ENCODE measurements at regions not wholly inside any gene's neighbourhood (a gene's known extent, or its start where the extent isn't known, plus 50 kb on each side); places are given as distances from the start of the nearest gene placed in this dataset.

DNA sequence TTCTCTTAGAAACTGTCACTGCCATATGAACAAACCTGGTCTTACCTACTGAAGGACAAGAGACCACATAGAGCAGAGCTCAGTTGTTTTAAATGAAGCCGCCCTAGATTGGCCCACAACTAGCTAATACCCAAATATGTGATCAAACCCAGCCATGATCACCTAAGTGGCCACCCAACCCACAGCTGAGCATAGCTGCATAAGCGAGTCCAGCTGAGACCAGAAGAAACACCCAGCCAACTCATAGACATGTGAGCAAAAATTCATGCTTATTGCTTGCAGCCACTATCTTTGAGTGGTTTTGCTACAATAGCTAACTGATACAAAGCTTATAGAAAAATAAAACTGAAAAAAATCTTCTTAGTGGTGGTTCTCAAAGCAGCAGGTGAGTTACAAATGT is 124.3 kb upstream of the CPNE4 start:
- CTCF ChIA-PET = no interaction called here
- Mint-ChIP-seq H3K4me3 (no peak overlapping the region), H3K9me3 (no peaks in the 10 kb centered on the region), H3K27me3 (peaks cover 3% of the 10 kb centered on the region), H3K36me3 (no peaks in the 10 kb centered on the region), H3K4me1 (no peaks in the 10 kb centered on the region), H3K27ac (no peak overlapping the region)
- no peak for DNase-seq

DNA sequence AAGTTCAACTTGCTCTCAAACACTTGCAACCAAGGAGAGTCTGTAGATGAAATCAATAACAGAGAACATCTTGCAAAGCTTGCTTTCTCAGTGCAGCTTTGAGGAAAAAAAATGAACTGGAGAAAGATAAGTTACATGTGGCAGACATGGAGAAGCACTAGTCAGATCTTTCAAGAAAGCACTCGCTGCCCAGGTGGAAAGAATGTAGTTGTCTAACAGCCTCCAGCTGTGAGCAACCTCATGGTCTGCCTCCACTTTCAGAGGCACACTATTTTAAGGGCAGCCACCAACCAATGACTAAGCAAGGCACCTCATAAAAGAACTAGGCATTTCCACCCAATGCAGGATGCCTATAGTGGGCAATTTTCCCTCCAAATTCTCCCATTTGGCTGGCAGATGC is 125.4 kb upstream of the CPNE4 start:
- Mint-ChIP-seq H3K27me3 (peaks cover 3% of the 10 kb centered on the region), H3K36me3 (no peaks in the 10 kb centered on the region), H3K27ac (no peak overlapping the region), H3K4me1 (no peaks in the 10 kb centered on the region), H3K4me3 (no peak overlapping the region), H3K9me3 (no peaks in the 10 kb centered on the region)
- no peak for DNase-seq
- CTCF ChIA-PET = no interaction called here

GRCh38 chr3:132161608-132162007 is 126.8 kb upstream of the CPNE4 start:
- H3K9me3 Mint-ChIP-seq = no peaks in the 10 kb centered on the region
- CTCF ChIA-PET = no interaction called here
- H3K27me3 Mint-ChIP-seq = no peaks in the 10 kb centered on the region
- no peak for DNase-seq
- H3K36me3 Mint-ChIP-seq = no peaks in the 10 kb centered on the region
- no peak overlapping the region for H3K27ac Mint-ChIP-seq
- no peaks in the 10 kb centered on the region for H3K4me1 Mint-ChIP-seq
- no peak overlapping the region for H3K4me3 Mint-ChIP-seq

DNA sequence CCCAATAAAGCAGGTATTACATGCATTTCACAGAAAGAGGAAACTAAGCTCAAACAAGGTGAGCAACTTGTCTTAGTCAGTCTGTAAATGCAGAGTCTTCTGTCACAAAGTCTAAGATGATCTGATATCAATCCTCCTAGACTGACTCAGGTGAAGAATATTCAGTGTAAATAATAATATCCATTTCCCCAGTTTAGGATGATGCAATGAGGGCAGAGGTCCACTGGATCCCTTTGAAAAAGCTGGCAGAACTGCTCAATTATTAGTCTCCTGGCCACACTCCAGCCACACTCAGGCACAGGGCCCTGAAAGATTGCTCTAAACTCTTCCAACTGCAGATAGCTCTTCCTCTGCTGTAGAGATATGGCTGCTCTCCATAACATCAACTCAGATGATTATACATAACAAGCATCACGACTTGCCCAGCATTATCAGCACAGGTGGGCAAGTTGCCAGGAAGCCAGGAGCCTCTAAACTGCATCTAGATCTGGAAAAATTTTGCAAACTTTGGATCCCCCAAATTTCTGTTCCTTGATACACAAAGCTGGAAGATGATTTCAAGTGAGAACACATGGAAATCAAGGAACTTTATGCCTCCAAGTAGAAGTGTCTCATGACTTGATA is 129.8 kb upstream of the CPNE4 start:
- H3K27ac Mint-ChIP-seq = no peak overlapping the region
- CTCF ChIA-PET = no interaction called here
- peaks cover 3% of the 10 kb centered on the region for H3K27me3 Mint-ChIP-seq
- no peaks in the 10 kb centered on the region for H3K36me3 Mint-ChIP-seq
- no peaks in the 10 kb centered on the region for H3K9me3 Mint-ChIP-seq
- DNase-seq = no peak
- H3K4me1 Mint-ChIP-seq = no peaks in the 10 kb centered on the region
- no peak overlapping the region for H3K4me3 Mint-ChIP-seq

GRCh38 chr3:132167870-132168269 is 133.1 kb upstream of the CPNE4 start:
- no peaks in the 10 kb centered on the region for H3K9me3 Mint-ChIP-seq
- CTCF ChIA-PET = no interaction called here
- DNase-seq = no peak
- peaks cover 3% of the 10 kb centered on the region for H3K27me3 Mint-ChIP-seq
- no peak overlapping the region for H3K4me3 Mint-ChIP-seq
- H3K27ac Mint-ChIP-seq = no peak overlapping the region
- H3K4me1 Mint-ChIP-seq = no peaks in the 10 kb centered on the region
- no peaks in the 10 kb centered on the region for H3K36me3 Mint-ChIP-seq

DNA sequence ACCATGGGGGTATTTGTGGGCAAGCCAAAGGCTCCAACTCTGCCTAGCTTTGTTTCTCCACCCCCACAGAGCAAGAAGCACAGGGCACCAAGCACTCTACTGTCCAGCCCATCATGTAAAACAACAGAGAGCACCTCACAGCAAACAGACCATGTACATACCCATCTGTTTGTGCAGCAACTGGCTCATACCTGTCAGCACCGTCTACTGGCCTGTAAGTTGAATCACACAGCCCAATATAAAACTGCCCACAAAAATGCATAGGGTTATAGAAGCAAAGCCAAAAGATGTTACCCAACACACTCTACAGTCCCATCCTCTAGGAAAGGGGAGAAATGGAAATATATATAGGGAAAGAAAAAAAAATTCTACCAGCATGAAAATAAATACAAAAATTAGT is 139.7 kb upstream of the CPNE4 start:
- CTCF ChIA-PET = no interaction called here
- no peaks in the 10 kb centered on the region for H3K36me3 Mint-ChIP-seq
- no peak overlapping the region for H3K27ac Mint-ChIP-seq
- no peaks in the 10 kb centered on the region for H3K27me3 Mint-ChIP-seq
- H3K4me3 Mint-ChIP-seq = no peak overlapping the region
- no peaks in the 10 kb centered on the region for H3K9me3 Mint-ChIP-seq
- no peaks in the 10 kb centered on the region for H3K4me1 Mint-ChIP-seq
- DNase-seq = no peak

GRCh38 chr3:132180337-132180791 is 136.8 kb upstream of the ACP3 start:
- Mint-ChIP-seq H3K4me1 (no peaks in the 10 kb centered on the region), H3K27ac (no peak overlapping the region), H3K4me3 (no peak overlapping the region), H3K36me3 (no peaks in the 10 kb centered on the region), H3K27me3 (no peaks in the 10 kb centered on the region), H3K9me3 (no peaks in the 10 kb centered on the region)
- no peak for DNase-seq
- CTCF ChIA-PET = interaction anchor here (1.3 kb wide), 1 partner anchor 142 kb away, joined by 3 read pairs; no protein-coding TSS in a partner anchor

DNA sequence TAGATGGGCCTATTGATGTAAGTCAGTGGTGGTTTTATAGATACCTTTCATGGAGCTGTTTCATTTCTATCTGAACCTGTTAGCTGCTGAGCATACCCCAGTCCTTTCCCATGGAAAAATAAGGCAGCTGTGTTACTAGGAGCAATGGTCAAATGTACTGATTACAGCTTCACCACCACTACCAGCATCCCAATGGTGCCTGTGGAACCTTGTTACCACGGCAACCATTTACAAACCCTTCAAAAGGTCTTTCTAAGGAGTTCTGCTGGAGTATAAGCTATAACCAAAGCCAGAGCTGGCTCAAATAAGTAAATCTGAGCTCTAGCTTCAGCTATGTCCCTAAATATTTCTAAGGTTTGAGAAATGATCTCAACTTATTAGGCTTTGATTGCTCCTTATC is 133.4 kb upstream of the ACP3 start:
- no peaks in the 10 kb centered on the region for H3K27me3 Mint-ChIP-seq
- DNase-seq = no peak
- H3K9me3 Mint-ChIP-seq = no peaks in the 10 kb centered on the region
- no peaks in the 10 kb centered on the region for H3K4me1 Mint-ChIP-seq
- CTCF ChIA-PET = no interaction called here
- H3K27ac Mint-ChIP-seq = no peak overlapping the region
- H3K4me3 Mint-ChIP-seq = no peak overlapping the region
- no peaks in the 10 kb centered on the region for H3K36me3 Mint-ChIP-seq

GRCh38 chr3:132187746-132188145 is 129.5 kb upstream of the ACP3 start:
- Mint-ChIP-seq H3K36me3 (no peaks in the 10 kb centered on the region), H3K27me3 (peaks cover 7% of the 10 kb centered on the region), H3K27ac (no peak overlapping the region), H3K4me3 (no peak overlapping the region), H3K9me3 (no peaks in the 10 kb centered on the region), H3K4me1 (no peaks in the 10 kb centered on the region)
- no peak for DNase-seq
- CTCF ChIA-PET = interaction anchor here (1.1 kb wide), 1 partner anchor 9 kb away, joined by 3 read pairs; no protein-coding TSS in a partner anchor

DNA sequence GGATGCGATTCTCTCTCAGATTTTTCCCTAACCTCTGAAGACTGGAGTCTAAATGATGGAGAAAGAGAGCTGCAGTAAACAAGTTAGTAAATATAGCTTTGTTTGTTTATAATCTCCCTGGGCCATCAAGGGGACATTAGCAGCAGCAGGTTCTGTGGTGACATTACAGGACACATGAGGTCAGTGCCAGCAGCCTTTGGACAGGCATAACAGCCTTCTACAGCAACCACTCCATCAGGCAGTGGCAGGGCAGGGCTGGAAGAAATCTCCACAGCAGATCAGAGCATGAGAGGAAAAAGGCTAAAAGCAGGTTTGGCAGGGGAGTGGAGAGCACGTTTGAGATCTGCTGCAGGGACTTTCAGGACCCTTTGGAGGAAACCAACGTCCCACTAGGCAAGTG is 127.6 kb upstream of the ACP3 start:
- H3K9me3 Mint-ChIP-seq = no peaks in the 10 kb centered on the region
- peaks cover 7% of the 10 kb centered on the region for H3K27me3 Mint-ChIP-seq
- H3K36me3 Mint-ChIP-seq = no peaks in the 10 kb centered on the region
- CTCF ChIA-PET = no interaction called here
- H3K4me3 Mint-ChIP-seq = no peak overlapping the region
- no peak overlapping the region for H3K27ac Mint-ChIP-seq
- DNase-seq = no peak
- H3K4me1 Mint-ChIP-seq = no peaks in the 10 kb centered on the region

- no peaks in the 10 kb centered on the region for H3K27me3 Mint-ChIP-seq
- no peaks in the 10 kb centered on the region for H3K4me1 Mint-ChIP-seq
- no peaks in the 10 kb centered on the region for H3K9me3 Mint-ChIP-seq
- CTCF ChIA-PET = no interaction called here
- H3K4me3 Mint-ChIP-seq = no peak overlapping the region
- no peak for DNase-seq
- no peak overlapping the region for H3K27ac Mint-ChIP-seq
- no peaks in the 10 kb centered on the region for H3K36me3 Mint-ChIP-seq
These were observed 121.1 kb upstream of the ACP3 start for GRCh38 chr3:132196113-132196512.

- no peaks in the 10 kb centered on the region for H3K4me1 Mint-ChIP-seq
- H3K4me3 Mint-ChIP-seq = no peak overlapping the region
- CTCF ChIA-PET = no interaction called here
- no peaks in the 10 kb centered on the region for H3K36me3 Mint-ChIP-seq
- H3K9me3 Mint-ChIP-seq = no peaks in the 10 kb centered on the region
- DNase-seq = no peak
- H3K27ac Mint-ChIP-seq = no peak overlapping the region
- no peaks in the 10 kb centered on the region for H3K27me3 Mint-ChIP-seq
These were observed 118.7 kb upstream of the ACP3 start for GRCh38 chr3:132198516-132198915.

DNA sequence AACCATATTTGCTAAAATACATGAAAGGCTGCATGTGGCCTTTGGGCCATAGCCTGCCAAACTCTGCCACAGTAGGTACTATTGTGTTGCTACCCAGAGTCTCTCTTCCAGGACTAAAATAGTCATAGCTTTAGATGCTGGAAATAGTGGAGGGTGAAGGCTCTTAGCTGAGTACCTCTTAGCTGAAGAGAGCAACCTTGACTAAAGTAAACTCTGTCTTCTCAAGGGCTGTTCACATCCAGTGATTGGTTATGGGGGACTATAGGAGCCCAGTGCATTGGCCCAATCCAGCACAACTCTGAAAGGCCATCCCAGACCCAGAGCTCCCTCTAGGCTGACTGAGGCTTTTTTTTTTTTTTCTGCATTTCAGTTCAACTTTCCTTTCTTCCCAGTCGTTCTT is 117.8 kb upstream of the ACP3 start:
- DNase-seq = no peak
- no peak overlapping the region for H3K4me3 Mint-ChIP-seq
- no peaks in the 10 kb centered on the region for H3K27me3 Mint-ChIP-seq
- H3K4me1 Mint-ChIP-seq = no peaks in the 10 kb centered on the region
- no peaks in the 10 kb centered on the region for H3K36me3 Mint-ChIP-seq
- no peak overlapping the region for H3K27ac Mint-ChIP-seq
- CTCF ChIA-PET = no interaction called here
- H3K9me3 Mint-ChIP-seq = no peaks in the 10 kb centered on the region

- Mint-ChIP-seq H3K9me3 (no peaks in the 10 kb centered on the region), H3K27ac (no peak overlapping the region), H3K27me3 (no peaks in the 10 kb centered on the region), H3K4me3 (no peak overlapping the region), H3K36me3 (no peaks in the 10 kb centered on the region), H3K4me1 (no peaks in the 10 kb centered on the region)
- DNase-seq = no peak
- CTCF ChIA-PET = interaction anchor here (1.4 kb wide), 1 partner anchor 8 kb away, joined by 3 read pairs; no protein-coding TSS in a partner anchor
These were observed 114.6 kb upstream of the ACP3 start for GRCh38 chr3:132202586-132202985.

GRCh38 chr3:132203889-132204596 is 113.2 kb upstream of the ACP3 start:
- H3K27me3 Mint-ChIP-seq = no peaks in the 10 kb centered on the region
- CTCF ChIA-PET = no interaction called here
- no peaks in the 10 kb centered on the region for H3K9me3 Mint-ChIP-seq

More at GRCh38 chr3:132203889-132204596, 113.2 kb upstream of the ACP3 start:
- Mint-ChIP-seq H3K27ac (no peak overlapping the region), H3K4me3 (no peak overlapping the region), H3K36me3 (no peaks in the 10 kb centered on the region), H3K4me1 (no peaks in the 10 kb centered on the region)
- no peak for DNase-seq
